SH-SY5Y (cell line): ENCODE measurements at regions not wholly inside any gene's neighbourhood (a gene's known extent, or its start where the extent isn't known, plus 50 kb on each side); places are given as distances from the start of the nearest gene placed in this dataset.

ENCODE experiments used
- GATA2 ChIP-seq: IDR thresholded peaks from 2 replicates; pipeline ENCODE4 v1.6.1; 2011; ENCODE audit warnings: mild to moderate bottlenecking, low read depth, low read length
- GATA3 ChIP-seq: IDR thresholded peaks from 2 replicates; pipeline ENCODE4 v1.6.1; 2011; ENCODE audit warnings: low read depth, mild to moderate bottlenecking, low read length, moderate library complexity

- no peak for TF ChIP-seq GATA2
- no peak for TF ChIP-seq GATA3
Measured at GRCh38 chr4:62324215-62324614, 1124.1 kb downstream of the ADGRL3 start.
